ENCODE measurements at regions not wholly inside any gene's neighbourhood (a gene's known extent, or its start where the extent isn't known, plus 50 kb on each side); places are given as distances from the start of the nearest gene placed in this dataset.

- BruUV-seq (replicated peaks) = no TSS peak
- H2AFZ ChIP-seq (ENCODE audit: low read depth, low read length, poor library complexity, severe bottlenecking) = peak overlapping the region; percentile 77
- TF ChIP-seq EZH2phosphoT487 (IDR thresholded peaks at IDR 0.05; ENCODE audit: borderline replicate concordance) (no peak), POLR2A (IDR thresholded peaks at IDR 0.05; ENCODE audit: borderline replicate concordance, extremely low read depth, insufficient read depth, insufficient read length) (no peak), CBX3 (IDR thresholded peaks at IDR 0.05; ENCODE audit: low read depth) (no peak), RAD21 (IDR thresholded peaks at IDR 0.05; ENCODE audit: low read depth) (peak; percentile 69), ZNF274 (IDR thresholded peaks at IDR 0.05; ENCODE audit: low read depth, low read length) (no peak), EZH2 (IDR thresholded peaks at IDR 0.05) (no peak), ZFX (IDR thresholded peaks at IDR 0.05) (no peak), CTCF (IDR thresholded peaks at IDR 0.05 in 2 of 3, conservative IDR thresholded peaks at IDR 0.05 in 1 of 3; ENCODE audit: borderline replicate concordance in 1 of 3, insufficient read depth in 1 of 3, low read depth in 2 of 3, low read length in 2 of 3) (peak; percentile 56 to 94 (median 87); a peak in 5 of 6 replicates), ZBTB33 (IDR thresholded peaks at IDR 0.05; ENCODE audit: extremely low read depth, insufficient replicate concordance, low read length) (no peak)
- H3K4me3 ChIP-seq (replicated peaks in 1 of 2; ENCODE audit: low read depth in 1 of 2, low read length in 2 of 2) = no peak overlapping the region
- ATAC-seq (peak; percentile 90), DNase-seq (ENCODE audit: low read depth, low spot score) (peak; percentile 29)
- peak overlapping the region; percentile 34 for H3K4me2 ChIP-seq (ENCODE audit: low read length)
- no peaks in the 10 kb centered on the region for H3K79me2 ChIP-seq (ENCODE audit: insufficient read depth, low read length)
- H3K36me3 ChIP-seq (ENCODE audit: control insufficient read depth in 1 of 2, insufficient read depth in 2 of 2, low read length in 2 of 2) = no peaks in the 10 kb centered on the region
- ChIA-PET POLR2A (interaction anchor here (1.5 kb wide), 1 partner anchor 11 kb away, joined by 3 read pairs; no protein-coding TSS in a partner anchor), RAD21 (ENCODE audit: low non-redundant PET in 1 of 2, low total read pairs in 2 of 2, uncharacterized antibody in 2 of 2, unreplicated experiment in 2 of 2) (no interaction called here), CTCF (interaction anchor here (1.0 to 2.4 kb wide), 5 partner anchors 8 to 495 kb away, joined by 3 to 11 read pairs (median 6); no protein-coding TSS in a partner anchor)
- intact Hi-C loops (cut with micrococcal nuclease) = loop anchor here (1.0 to 5.0 kb wide), 2 partner anchors 266 to 495 kb away; no protein-coding TSS in a partner anchor
- no peak overlapping the region for H3K27ac ChIP-seq (ENCODE audit: low read depth, low read length)
- H4K20me1 ChIP-seq (ENCODE audit: insufficient read depth) = no peaks in the 10 kb centered on the region
- H3K4me1 ChIP-seq (ENCODE audit: control insufficient read depth in 1 of 2, insufficient read depth in 2 of 2, low read length in 2 of 2) = peaks cover 3 to 4% of the 10 kb centered on the region in 2 experiments; a peak in 1 of 4 replicates
- no peak overlapping the region for H3K9ac ChIP-seq (ENCODE audit: low read length)
- no peaks in the 10 kb centered on the region for H3K27me3 ChIP-seq (ENCODE audit: insufficient read depth, low read length)
- no peaks in the 10 kb centered on the region for H3K9me3 ChIP-seq (ENCODE audit: control insufficient read depth in 1 of 2, insufficient read depth in 1 of 2, low read depth in 1 of 2, low read length in 2 of 2)
- no peaks in the 10 kb centered on the region for H3K9me2 ChIP-seq (ENCODE audit: insufficient read depth)
Measured at GRCh38 chr18:61635901-61636528, 256.8 kb downstream of the RNF152 start.

All from HCT116 (cell line).